Stimulated activated naive CD8-positive, alpha-beta T cell treated with anti-CD3 and anti-CD28 coated beads, Interleukin-15, Interleukin-2, amounts not matched to agents 100 U/mL and 50 U/mL, for 24 hours (primary cell): ENCODE measurements at regions not wholly inside any gene's neighbourhood (a gene's known extent, or its start where the extent isn't known, plus 50 kb on each side); places are given as distances from the start of the nearest gene placed in this dataset.
A peak's percentile ranks its signal among the peaks of the same experiment; 100 is the strongest.

ENCODE experiments used
- ATAC-seq: fragments of 150-1000 bp; cut with Tn5 transposase; one replicate; pipeline ENCODE4 v1.10.0; 2021
- DNase-seq: peaks from one replicate; pipeline ENCODE4 v3.0.0; 2021

DNA sequence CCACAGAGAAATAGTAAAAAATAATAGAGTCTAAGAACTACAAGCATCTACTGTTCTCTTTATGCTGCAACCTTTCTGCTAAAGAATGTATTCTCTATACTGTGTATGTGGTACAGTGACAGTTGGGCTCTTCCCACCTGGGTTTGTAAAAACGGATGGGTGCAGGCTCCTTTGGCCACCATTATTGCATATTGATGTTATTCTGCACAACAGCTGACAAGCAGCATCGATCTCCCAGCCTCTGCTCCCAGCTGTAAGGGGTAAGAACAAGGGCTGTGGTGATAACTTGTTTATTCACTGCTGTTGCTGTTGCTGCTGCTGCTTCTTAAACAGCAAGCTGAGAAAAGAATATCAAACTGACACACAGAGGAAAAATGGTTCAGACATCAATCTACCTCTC is 56.1 kb downstream of the KCNRG start:
- ATAC-seq (no peak), DNase-seq (no peak)

DNA sequence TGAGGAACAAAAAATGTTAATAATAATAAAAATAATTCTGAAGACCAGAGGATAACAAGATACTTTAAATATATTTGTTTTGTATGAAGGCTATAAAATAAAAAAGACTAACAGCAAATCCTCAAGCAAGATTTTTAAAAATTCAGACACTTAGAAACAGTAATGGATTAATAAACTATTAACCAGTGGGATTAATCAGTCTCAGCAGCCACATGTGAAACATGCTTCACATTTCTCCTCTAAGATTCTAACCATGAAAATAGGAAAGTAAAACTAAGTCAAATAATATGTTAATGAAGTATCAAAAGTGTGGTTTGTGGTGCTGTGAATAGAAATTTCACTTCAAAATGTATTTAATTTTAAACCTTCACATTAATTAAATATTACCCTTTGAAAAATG is 57.4 kb downstream of the KCNRG start:
- ATAC-seq = no peak
- no peak for DNase-seq

DNA sequence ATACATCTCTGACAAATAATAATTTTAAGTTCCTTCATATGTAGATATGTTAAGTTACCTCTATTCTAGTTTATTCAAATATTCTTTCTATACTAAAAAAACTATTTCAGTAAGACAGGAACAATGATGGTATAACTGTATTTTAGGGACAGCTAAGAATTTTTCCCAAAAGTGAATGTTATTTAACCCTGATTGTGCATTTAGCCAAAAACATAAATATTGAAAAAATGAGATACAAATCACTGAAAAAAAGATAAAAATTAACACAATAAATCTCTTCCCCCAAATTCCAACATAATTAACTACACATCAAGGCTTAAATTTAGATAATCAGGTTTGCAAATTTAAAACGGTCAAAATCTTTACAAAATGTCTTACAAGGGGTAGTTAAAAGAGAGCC is 58.1 kb downstream of the KCNRG start:
- DNase-seq = no peak

DNA sequence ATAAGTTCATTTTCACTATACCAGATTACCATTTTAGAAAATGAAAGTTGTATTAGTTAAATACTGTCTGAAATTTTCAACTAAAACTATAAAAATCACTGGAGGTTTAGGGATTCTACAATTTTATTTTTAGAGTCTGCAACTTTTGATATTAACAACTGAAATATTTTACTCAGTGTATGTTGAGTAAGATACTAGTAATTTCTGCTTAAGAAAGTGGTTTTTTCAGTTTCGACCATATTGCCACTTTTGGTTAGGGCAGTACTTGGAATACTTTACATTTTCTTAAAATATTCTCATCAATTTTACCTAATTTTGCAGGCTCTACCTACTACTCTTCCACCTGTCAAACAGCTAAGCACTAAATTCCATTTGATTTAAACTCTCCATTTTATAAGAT is 59.6 kb downstream of the KCNRG start:
- DNase-seq = no peak
- ATAC-seq = peak; percentile 55

More for the DNA sequence above, 58.1 kb downstream of the KCNRG start:
- no peak for ATAC-seq

DNA sequence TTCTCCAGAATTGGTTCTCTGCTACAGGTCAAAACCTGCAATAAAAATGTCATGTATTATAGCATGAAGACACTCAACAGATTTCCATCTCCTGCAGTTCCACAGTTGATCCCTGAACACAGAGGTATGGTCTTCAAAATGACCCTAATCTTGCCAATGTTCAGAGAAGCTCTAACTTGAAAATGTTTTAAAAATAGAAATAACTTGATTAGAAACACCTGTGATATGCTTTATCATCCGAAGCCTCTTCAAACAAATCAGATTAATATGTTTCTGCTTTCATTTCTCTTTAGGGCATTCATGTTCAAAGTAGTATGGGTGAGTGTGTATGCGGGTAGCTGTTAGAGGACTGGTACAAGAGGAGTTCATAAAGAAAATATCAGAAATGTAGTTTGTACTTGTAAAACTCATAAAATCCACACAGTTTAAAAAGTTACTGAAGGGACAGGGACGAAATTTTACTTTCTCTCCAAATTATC is 60.4 kb downstream of the KCNRG start:
- DNase-seq (no peak), ATAC-seq (no peak)

DNA sequence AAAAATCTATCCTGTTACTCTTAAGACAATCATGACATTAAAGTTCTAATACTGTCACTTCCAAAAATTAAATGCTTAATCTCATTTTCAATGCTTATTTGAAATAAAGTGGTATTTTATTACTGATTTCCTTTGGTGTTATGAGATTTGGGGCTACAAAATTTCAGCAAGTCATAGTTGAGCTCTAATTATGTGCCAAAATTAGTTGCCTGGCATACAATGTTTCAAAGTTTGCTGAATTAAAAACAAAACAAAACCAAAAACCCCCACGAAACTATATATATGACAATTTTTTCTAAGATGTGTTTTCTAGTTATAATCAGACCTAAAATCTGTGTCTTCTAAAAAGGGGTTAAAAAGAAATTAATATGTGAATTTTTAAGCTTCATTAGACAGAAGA is 62.2 kb downstream of the KCNRG start:
- ATAC-seq (no peak), DNase-seq (no peak)

DNA sequence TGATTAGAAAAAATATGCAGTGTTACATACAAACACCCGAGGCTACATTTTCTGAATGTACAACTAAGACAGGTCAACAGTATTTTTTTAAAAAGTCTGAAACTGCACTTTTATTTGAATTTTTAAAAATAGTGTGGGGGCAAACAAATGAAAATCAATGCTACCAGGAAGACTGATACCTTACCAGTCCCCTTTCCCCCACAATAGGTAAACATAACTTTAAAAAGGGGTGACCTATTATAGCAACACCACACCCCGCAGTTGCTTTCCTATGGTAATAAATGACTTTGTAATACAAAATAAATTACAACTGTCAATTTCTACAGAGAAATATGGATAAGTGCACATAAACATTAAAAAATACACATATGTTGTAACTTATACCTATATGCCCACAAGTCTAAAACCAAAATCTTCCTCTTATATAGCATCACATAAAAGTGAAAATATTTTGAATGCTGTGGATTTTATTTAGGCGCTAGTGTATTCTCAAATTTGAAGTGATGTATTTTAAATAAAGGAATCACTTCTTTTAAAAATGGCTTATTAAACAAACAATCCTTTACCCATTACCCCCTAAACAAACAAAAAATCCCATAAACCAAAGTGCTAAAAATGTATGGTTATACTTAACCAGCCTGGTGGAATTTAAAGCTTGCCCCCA is 63.1 kb downstream of the KCNRG start:
- no peak for DNase-seq
- no peak for ATAC-seq

DNA sequence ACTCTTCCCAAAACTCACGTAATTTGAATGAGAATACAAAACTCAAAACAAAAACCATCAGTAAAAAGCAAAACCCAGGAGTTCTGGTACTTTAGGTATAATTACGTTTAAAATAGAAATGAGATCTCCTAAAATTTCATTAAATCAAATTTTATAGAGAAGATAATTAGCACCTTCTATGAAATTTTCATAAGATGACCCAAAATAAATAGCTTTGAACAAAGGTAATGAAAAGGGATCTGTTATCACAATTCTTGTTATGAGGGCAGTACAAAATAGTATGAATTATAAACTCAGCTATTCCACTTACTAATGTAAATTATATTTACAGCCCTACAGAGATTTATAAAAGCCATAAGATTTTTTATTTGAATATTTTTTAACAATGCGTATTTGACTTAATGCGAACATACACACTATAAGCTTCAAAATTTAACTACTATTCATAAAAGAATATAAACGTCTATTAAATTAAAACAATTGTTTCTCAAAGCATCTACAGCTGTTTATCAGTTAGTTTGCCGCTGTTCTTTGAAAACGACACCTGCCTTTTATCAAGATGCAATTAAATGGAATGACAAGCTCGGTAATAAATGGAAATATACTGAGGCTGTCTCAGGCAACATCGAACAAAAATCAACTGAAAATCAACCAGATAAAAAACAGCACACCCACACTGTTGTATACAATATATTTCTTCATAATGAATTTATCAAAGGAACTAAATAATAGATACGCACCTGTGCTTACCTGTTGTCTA is 63.8 kb downstream of the KCNRG start:
- no peak for DNase-seq

DNA sequence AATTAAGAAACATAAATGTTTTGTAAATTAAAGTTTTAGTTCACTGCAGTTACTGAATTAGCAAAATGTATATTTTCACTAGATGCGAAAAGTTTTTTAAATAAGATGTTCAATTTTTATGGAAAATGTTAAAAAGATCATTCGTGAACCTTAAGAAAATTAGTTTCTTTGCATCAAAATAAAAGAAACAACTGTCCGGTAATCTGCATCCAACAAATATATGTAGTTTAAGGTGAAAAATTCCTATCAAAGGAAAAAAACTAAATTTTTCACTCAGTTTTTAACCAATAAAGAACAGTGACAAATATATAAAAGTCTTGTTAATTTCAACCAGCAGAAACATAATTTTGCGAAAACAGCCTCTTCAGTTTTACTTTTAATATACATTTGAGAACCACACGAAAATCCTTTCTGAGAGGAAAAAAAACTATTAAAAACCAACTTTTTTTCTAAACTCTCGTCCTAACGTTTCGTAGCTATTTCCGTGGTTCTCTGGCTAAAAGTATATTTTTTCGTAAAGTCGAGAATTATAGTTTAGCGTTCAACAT is 64.5 kb downstream of the KCNRG start:
- no peak for ATAC-seq
- DNase-seq = no peak

More for the DNA sequence above, 63.8 kb downstream of the KCNRG start:
- ATAC-seq = no peak

DNA sequence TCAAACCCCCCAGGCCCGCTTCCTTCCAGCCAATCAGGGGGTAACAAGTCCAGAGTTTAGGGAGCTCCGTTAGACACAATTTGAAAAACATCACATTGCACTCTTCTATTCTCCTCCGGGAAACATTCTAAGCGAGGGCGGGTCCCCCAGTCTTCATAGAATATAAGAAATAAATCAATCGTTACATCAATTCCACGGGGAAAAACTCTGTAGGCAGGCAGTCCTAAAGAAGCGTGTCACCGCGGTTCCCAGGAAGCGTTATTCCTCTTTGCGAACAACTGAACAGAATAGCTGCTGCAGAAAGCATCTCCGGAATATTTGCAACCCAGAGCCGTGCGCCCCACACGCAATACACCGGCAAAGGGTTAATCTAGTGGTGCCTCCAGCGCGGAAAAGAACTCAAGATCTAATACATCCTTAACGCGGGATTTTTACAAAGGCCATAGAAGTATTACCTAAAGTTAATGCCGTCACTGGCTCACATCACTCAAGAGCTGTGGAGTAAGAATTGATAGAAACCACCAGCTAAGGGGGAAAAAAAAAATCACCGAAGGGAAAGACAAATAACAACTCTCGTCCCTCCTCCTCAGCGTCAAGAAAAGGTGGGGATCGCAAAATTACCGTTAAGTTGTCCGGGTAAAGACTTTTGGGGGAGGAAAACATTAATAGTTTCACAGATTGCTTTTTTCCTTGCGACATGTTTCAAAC is 65.1 kb downstream of the KCNRG start:
- ATAC-seq = peak; percentile 12
- DNase-seq = peak; percentile 30

DNA sequence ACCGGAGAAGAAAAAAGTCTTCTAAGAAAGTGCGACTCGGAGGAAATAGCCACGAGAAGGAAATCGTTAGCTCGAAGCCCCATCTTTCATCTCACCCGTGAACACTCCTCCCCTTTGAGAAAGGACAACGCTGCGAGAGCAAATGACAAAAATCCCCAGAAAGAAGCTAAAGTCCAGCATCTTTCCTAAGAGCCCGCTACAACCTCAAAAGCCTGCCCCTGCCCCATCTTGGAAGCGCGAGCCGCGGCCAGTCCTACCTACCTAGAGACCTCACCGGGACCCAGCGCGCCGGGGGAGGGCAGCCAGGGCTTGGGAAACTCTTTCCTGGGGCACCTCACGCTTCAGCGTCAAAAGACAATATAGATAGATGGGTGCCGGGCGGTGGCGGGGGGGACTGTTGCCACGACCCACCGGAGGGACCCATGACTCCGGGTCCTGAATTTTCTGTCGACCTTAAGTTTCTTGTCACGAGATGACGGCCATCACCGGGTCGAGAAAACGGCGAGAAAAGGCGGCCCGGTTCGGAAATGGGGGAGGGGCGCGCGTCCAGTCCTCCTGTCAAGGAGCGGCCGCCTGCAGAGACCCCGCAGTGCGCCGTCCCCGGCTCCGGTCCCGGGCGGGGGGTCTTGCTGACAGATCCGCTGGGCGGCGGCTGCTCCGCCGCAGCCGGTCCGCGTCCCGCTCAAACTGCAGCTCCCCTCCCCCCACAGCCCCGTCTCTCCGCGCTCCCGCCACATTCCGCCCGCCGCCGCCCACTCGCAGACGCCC is 65.9 kb downstream of the KCNRG start:
- ATAC-seq = peak; percentile 3
- DNase-seq = peak; percentile 73

DNA sequence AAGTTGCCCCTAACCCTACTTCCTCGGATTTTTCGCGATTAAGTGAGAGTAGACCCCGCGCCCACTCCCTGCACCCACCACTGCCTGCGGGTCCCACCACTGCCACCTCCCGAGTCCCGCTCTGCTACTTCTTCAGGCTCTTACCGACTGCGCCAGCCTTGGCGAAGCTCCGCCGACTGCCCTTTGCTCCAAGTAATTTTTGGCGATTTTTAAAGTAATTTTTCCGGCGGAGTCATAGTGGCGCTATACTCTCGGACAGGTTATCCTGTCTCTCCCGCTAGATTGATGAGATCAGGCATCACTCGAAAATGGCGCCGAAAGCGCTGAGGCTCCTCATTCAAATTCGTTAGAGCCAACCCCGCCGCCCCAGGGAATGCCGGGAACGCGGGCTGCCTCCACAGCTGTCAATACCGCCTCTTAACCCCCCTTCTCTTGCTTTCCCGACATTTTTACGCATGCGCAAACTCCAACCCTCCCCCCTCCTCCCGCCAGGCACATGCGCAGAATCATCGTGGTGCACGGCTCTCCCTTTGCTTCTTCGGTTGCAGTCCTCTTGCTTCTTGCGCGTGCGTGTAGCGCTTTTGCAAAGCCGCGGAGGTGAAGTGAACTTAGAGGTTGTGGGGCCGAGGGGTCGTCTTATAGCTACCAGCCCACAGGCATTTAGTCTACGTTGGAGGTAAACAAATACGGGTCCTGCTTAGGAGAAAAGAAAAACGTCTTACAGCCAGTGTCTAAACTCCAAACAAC is 66.6 kb downstream of the KCNRG start:
- ATAC-seq (peak; percentile 86), DNase-seq (peak; percentile 98)

DNA sequence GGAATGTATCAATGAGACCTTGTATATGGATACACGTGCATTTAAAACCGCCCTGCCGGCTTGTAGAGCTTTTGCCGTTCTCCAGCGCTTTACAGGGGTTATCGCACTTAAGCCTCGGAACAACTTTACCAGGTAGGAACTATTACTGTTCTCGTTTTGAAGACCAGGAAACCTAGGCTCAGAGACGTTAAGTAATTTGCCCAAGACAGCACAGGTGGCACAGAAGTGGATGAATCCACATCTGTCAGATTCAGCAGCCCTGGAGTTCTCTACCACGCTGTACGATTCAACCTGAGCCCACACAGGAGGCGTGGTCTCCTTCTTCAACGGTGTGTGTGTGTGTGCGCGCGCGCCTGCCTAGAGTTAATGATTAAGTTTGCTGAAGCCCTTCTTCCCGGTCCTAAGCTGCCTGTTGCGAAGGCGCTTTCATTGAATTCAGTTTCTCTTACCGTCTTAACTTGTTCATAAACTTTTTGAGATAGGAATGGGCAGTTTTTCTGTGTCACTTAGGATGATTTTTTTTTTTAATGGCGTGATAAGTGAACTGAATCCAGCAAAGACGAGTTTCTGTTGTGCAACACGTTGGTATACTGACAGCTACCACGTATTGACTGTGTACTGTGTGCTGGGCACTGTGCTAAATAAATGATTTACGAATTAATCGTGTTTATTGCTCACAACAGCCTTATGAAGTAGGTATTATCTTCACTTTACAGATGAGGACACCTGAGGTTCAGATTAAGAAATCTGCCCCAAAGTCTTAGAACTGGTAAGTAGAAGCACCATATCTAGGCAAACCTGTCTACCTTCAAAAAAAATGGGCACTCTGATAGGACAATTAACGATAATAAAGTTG is 67.4 kb downstream of the KCNRG start:
- ATAC-seq = peak; percentile 79
- peak; percentile 78 for DNase-seq

DNA sequence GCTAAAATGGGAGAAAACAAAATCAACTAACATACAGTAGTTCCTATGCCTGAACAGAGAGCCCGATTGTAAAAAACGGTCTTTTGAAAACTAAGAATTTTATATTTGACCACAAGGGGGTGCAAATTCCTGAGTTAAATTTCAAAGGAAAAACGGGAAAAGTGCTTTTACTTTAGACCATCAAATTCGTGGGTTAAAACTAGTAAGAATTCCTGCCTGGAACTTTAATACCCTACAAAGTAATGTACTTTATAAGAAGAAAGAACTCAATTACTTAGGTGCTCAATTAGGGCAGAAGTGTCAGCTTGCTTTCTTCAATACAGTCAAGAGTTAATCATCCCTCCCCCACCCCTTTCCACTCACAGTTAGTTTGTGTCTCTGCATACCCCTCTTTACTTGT is 69.8 kb downstream of the KCNRG start:
- ATAC-seq = no peak
- no peak for DNase-seq

DNA sequence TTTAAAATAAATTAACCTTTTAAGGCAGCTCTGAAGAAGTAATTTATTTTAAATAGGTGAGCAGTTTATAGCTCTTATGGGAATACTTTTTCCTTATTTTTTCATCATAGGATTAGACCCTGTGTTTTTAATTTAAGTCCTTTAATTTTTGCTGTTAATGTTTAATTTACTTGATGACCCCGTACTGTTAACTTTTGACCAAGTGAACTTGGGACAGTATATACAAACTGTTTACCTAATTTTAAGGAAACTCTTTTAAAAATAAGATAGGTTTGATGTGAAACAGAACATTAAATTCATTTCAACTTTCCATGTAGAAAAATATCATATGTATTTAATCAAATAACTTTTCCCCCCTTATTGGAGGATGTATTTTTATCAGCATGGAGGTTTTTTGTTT is 74.4 kb downstream of the KCNRG start:
- DNase-seq (no peak), ATAC-seq (no peak)

DNA sequence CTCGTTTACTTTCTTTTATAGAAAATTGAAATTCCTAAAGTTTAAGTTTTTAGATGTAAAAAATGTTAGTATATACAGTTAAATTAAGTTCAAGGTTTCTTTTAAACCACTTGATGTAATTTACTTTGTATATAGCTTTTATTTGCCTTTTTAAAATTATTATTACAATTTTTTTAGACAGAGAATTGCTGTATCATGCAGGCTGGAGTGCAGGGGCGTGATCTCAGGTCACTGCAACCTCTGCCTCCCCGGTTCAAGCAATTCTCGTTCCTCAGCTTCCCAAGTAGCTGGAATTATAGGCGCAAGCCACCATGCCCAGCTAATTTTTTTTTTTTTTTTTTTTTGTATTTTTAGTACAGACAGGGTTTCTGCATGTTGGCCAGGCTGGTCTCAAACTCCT is 75.0 kb downstream of the KCNRG start:
- no peak for DNase-seq
- no peak for ATAC-seq

DNA sequence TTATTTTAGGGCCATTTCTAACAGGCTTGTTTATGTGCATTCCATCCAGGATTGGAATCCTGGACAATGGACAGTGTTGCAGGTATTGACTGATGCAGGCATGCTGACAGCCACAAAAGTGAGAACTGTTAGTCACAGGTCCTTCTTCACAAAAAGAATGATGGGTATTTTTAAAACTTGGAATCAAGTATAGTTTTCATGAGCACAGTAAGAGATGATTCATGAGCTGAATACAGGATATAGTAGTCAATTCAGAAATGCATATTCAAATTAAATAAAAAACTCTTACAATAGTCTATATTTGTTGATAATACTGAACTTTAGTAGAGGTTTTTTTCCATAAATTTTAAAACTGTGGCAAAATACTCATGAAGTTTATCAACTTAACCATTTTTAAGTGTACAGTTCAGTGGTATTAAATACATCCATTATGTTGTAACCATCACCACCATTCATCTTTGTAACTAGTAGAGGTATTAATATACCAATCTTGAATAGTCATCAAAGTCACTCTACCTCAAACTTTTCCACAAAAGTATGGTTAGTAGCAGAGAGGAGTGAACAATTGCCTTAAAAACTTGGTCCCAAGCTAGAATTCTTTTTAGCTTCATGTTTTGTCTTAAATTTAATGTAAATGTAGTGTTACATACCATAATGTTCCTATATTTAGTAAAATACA is 79.5 kb downstream of the KCNRG start:
- DNase-seq = no peak
- peak; percentile 80 for ATAC-seq

DNA sequence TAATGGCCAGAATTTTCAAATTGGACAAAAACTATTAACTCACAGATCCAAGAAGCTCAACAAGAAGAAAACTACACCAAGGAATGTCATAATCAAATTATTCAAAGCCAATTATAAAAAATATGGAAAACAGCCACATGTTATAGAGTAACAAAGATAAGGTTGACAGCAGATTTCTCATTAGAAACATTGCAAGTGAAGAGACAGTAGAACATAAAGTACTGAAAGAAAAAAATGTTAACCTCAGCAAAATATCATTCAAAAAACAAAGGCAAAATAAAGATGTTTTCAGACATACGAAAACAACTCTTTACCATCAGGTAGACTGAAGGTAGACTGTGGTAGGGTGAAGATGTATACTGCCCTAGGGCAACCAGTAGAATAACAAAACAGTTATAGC is 83.4 kb downstream of the KCNRG start:
- DNase-seq = no peak
- ATAC-seq = no peak

DNA sequence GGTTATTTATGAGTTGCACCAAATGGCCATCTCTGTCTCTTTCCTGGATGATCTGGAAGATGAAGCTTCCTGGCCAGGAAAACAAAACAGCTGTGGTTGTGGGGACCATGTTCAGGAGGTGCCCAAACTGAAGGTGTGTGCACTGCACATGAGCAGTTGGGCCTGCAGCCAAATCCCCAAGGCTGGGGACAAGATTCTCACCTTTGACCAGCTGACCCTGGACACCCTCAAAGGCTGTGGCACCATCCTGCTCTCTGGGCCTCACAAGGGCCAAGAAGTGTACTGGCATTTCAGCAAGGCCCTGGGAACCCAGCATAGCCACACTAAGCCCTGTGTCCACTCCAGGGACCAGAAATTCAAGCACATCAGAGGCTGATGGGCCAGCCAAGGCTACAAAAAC is 84.2 kb downstream of the KCNRG start:
- ATAC-seq (no peak), DNase-seq (no peak)

DNA sequence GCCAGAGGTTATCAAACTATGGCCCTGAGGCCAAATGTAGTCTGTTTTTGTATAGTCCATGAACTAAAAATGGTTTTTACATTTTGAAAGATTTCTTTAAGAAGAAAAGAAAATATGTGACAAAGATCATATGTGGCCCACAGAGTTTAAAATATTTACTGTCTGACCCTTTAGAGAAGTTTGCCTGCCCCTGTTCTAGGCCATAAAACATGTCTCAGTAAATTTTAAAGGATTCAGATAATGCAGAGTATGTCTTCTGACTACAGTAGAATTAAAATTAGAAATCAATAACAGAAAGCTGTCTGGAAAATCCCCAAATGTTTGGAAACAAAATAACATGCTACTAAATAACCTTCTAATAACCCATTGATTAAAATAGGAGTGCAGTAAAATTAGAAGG is 86.3 kb downstream of the KCNRG start:
- ATAC-seq (no peak), DNase-seq (no peak)
